T-helper 2 cell treated with Interferon-gamma antibody and Interleukin-4, amounts not matched to agents 100 ng/mL and 5 ng/mL, for 36 hours (primary cell): ENCODE measurements at regions not wholly inside any gene's neighbourhood (a gene's known extent, or its start where the extent isn't known, plus 50 kb on each side); places are given as distances from the start of the nearest gene placed in this dataset.

Source experiments
- intact Hi-C: fragments of 100-400 bp; cut with micrococcal nuclease; formaldehyde crosslinking; loops from one replicate; pipeline ENCODE4 v1.15.1; 2023

DNA sequence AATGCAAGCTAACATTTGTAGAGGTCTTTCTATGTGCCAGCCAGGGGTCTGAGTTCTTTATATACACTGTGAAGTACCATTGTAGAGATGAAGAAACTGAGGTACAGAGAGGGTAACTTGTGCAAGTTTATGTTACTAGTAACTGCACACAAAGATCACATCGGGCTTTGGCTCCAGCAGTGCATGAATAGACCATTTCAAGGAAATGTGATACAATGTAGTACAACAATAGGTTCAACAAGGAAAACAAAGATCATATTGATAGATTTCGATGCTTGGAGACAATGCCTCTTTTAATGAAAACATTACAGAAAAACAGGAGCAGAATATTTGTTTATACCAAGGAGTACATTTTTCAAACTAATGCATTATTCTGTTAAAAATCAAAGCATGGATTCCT lies 115.3 kb downstream of the POLR2M start:
- intact Hi-C loops: no loop called here

DNA sequence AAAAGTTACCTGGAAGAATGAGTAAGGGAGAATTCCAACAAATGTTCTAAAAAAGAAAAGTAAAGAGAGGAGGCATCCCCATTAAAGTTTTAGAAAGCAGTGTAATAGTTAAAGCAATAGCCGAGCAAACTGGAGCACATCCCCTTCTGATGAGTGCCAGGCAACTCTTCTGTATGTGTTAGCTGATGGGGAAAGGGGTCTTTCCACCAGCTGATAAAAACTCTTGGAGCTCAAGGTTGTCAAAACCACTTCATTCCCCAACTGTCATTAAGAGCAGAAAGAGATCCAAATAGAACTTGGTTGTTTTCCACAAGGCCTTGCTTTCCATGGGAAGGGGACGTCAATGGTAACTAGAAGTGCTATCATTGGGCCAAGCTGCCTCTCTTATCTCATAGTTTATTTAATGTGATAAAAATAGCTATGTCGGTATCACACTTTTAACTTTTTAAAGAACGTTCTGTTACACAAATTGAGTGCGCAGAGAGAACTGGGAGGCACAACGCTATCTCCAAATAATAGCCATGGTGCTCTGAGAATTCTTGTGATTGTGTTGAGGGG lies 116.9 kb downstream of the POLR2M start:
- intact Hi-C loops: no loop called here

DNA sequence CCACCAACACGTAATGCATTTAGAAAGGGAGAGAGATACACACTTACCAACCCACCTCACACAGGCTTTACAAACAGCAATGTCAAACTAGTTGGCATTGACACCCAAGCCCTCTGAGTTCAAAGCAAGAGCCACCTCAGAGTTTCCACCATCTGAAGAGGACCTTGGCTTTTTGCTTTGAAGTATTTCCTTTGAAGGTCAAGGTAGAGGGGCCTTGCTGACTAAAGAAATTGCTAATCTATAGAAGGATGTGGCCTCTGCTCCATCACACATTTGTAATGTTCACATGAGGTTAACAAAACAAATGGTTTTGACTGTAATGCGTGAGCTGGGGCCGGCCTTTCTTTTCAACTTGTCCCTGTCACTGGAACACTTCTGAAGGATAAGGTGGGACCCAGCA lies 117.7 kb downstream of the POLR2M start:
- intact Hi-C loops: no loop called here

DNA sequence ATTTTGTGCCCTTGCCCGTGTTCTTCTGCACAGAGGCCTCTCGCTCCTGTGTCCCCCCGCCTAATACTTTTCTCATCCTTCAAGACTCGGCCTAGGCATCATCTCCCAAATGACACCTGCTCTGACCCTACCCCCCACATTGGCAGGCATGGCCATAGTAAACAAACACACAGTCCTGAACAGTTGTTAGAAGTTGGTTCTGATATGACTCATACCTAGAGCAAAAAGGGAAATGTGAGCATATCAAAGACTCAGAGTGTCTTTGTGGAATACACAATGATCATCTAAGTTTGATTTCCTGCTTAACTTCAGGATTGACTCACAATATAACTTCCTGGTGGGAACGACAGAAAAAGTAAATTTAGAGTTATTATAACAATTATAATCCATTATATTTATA lies 120.5 kb downstream of the POLR2M start:
- intact Hi-C loops: no loop called here

DNA sequence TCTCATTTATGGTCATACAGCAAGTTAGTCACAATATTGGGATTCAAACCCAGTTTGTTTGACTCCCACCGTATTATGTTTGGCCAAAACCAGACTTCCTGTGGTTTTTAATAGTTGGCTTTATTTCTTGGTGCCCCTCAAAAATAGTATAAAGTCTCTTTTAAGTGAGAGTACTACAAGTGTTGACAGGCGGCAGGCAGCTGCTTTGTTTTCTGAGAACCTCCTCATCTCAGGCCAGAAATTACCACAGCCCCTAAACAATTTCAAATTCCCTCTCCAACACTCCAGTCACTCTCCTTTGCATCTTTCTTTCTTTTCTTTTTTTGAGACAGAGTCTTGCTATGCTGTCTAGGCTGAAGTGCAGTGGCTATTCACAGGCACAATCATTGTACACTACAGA lies 121.5 kb downstream of the POLR2M start:
- intact Hi-C loops: no loop called here

DNA sequence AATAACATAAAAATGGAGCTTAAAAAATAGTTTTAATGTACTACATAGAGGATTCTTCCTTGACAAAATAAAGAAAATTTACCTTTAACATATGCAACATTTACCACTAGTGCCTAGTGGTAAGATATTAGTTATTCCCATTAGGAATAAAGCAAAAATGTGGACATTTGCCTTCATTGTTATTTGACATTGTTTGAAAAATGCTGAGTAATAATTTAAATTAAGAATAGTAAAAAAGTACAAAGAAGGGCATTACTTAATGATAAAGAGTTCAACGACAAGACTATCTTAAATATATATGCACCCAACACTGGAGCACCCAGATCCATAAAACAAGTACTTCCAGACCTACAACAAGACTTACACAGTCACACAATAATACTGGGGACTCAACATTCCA lies 125.7 kb downstream of the POLR2M start:
- intact Hi-C loops: no loop called here

DNA sequence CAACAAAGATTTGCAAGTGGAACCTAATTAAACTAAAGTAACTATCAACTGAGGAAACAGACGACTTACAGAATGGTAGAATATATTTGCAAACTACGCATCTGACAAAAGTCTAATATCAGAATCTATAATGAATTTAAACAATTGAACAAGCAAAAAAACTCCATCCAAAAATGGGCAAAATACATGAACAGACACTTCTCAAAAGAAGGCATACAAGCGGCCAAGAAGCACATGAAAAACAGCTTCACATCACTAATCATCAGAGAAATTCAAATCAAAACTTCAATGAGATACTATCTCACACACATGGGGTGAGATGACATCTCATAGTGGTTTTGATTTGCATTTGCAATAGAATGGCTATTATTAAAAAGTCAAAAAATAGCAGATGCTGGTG lies 128.6 kb downstream of the POLR2M start:
- intact Hi-C loops: no loop called here

DNA sequence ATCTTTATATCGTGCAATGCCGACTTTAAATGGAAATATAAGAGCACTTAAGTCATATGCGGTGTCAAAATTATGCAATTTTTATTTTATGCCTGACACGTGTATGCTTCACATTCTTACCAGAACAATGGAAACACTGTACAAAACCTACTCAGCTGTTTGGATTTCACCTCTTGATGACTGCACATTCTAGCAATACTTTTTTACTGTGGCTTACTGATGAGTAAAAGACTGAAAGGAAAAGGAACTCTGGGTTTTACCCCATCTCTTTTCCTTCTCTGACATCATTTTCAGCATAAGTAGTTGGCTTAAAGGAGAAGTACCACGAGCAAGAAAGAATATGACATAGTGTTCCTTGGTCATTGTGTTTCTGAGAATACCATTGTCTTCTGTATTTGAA lies 142.8 kb downstream of the POLR2M start:
- intact Hi-C loops: no loop called here

DNA sequence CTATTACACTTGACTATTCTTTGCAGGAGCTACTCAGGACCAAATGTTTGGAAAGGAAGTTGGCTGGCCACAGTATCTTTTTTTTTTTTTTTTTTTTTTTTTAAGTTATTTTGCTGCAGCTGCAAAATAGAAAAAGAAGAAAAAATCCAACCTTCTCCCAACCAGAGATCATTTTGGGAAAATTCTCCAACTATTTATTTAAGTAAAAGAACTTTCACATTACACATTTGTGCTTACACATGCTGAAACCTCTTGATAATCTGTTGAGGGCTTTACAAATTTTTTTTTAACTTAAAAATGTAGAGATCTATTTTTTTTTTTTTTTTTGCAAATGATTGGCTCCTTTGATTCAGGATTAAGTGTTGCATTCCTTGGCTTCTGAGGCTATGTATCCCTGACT lies 148.0 kb downstream of the POLR2M start:
- intact Hi-C loops: no loop called here

DNA sequence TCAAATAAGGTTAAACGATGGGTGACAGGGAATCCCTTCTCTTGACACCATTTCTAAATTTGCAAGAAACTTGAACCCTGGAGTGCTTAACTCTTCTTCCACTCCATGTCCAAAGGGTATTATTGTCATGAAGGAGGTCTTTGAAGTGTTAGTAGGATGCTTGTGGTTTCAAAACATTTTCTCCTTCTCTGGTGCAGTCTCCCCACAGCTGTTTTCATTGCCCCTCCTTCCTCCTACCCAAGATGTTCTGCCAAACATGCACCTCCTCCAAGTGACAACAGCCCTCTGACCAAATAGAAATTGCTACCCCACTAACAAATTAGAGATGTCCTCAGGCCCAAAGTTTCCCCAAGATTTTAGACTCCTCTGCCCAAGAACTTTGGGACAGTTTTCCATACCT lies 151.4 kb downstream of the POLR2M start:
- intact Hi-C loops: no loop called here

DNA sequence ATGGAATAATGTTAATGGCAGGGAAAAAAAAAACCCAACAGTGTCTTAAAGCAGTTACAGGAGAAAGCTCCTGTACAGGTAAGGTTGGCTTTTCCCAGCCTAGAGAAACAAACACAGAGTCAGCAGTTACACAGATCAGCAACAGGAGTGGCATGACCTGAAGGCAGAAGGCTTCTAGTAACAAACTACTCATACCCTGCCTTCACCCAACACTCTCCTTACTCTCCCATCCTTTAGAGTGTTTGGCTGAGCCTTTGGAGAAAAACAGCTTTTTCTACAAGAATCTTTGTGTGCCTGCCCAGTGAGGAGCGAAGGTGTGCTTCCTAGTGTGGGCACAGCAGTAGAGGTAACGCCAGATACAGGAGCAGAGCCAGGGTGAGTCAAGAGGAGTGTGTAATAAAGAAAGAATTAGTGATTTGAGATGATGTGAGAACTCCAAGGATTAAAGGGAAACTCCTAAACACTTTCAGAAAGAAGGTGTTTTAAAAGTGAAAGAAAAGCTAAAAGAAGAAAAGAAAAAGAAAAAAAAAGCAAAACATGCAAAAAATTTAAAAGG lies 152.7 kb downstream of the POLR2M start:
- intact Hi-C loops: no loop called here

DNA sequence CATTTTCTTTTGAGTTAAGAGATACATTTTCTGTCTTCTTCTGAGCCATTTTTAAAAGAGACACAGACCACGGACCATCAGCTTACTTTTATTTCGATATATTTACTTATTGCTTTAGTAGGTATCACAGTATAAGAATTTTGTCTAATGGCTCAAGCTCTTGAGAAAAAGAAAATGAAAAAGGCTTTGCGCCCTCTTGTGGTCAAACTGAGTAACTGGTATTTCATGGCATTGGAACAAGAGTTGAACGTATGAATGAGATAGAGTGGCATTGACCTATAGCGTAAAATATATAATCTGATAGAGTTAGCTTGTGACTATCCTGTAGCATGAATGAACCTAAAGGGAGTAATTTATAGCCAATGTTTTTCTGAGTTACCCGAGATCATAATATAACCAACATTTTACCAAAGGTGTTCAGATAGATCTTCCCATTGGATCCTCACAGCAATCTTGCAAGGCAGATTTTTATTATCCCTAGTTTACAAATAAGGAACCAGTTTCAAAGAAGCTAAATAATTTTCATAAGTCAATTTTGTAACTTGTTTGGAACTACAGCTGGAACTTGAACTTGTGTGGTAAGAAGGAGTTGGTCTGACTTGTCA lies 154.6 kb downstream of the POLR2M start:
- intact Hi-C loops: loop anchor here (1.0 to 10.0 kb wide), 5 partner anchors 110 to 321 kb away; no protein-coding TSS in a partner anchor

DNA sequence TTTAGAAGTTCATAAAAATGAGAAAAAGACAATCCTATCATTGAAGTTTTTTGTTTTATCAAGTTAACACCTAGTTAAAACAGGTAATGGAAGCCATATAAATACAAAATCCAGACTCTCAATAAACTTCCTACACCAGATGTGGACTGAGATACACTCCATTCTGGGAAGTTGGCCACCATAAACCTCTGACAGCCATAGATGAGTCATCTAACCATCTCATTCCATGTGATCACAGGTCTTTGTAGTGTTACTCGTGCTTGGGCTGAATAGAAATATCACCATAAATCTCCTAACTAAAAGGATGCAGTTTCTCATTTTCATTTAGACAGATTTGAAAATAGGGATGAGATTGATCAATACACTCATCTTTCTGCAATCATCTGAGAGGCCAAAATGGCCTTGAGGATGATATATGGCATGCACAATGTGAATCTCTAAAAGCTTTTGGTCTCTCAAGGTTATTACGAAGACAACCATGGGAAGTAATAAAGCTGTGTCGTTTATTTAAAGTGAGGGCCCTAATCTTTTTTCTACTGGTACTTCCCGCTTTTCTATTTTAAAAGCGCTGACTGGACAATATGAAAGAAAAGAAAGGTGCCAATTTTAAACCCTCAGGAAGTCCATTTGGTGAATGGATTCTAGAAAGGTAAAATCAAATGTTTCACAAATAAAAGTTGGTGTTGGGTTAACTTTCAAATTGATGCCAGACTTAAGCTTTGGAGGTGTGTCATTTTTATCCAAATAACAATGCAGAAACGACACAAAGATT lies 155.5 kb downstream of the POLR2M start:
- intact Hi-C loops: loop anchor here (1.0 to 10.0 kb wide), 5 partner anchors 111 to 320 kb away; no protein-coding TSS in a partner anchor

DNA sequence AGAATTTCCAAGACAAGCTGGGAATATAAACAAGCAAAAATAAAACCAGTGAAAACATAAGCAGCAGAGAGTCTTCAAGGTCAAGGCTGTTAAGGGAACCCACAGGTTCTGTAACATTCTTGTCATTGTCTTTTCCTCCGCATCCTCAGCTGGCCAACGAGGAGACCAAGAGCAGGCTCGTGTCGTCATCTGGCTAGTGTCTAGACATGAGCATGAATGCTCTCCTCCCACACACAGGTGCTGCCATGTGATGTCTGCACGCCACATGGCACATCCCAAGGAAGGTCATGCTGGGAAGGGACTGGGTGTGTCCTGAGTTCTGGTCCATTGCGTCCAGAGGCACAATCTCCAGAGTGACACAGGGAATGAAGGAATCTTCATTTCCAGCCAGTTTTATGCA lies 156.2 kb downstream of the POLR2M start:
- intact Hi-C loops: loop anchor here (5.0 to 10.0 kb wide), 2 partner anchors 130 to 218 kb away; no protein-coding TSS in a partner anchor

DNA sequence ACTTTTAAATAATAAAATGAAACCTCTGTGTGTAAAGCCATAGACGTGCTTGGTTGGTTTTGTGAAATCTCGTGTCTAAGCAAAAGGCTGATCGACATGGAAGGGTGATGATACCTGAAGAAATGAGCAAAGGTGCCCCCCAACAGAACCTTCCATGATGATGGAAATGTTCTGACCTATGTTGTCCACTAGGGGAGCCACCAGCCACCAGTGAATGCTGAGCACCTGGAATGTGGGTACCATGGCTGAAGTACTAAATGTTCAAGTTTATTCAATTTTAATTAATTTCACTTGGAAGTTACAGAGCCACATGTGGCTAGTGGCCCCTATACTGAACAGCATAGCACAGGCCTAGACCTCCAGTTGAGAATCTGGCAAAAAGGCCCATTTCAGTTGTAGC lies 158.8 kb downstream of the POLR2M start:
- intact Hi-C loops: loop anchor here (10.0 kb wide), 1 partner anchor 220 kb away; no protein-coding TSS in a partner anchor

DNA sequence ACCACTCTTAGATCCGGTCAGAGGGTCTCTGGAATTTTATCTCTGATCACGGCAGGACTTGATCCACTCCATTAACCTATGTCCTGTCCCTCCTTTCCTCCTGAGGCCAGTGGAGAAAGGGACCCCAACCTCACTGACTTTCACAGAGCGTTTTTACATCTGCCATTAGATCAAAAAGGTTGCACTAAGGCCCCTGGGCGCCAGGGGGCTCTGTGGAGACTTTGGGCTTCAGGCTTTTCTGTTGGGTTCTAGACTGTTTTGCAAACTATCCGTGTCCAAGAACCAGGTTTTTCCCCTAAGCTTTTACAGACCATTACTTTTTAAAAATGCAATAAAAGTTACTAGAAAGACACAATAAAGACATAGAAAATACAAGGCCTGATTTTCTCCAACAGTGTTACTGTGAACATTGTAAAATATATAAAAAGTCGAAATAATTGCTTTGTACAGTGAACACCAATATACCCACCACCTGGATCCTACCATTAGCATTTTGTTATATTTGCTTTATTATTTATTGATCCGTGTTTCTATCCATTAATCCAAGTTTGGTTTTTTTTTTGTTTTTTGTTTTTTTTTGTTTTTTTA lies 159.7 kb downstream of the POLR2M start:
- intact Hi-C loops: loop anchor here (1.0 to 10.0 kb wide), 2 partner anchors 204 to 221 kb away; no protein-coding TSS in a partner anchor

DNA sequence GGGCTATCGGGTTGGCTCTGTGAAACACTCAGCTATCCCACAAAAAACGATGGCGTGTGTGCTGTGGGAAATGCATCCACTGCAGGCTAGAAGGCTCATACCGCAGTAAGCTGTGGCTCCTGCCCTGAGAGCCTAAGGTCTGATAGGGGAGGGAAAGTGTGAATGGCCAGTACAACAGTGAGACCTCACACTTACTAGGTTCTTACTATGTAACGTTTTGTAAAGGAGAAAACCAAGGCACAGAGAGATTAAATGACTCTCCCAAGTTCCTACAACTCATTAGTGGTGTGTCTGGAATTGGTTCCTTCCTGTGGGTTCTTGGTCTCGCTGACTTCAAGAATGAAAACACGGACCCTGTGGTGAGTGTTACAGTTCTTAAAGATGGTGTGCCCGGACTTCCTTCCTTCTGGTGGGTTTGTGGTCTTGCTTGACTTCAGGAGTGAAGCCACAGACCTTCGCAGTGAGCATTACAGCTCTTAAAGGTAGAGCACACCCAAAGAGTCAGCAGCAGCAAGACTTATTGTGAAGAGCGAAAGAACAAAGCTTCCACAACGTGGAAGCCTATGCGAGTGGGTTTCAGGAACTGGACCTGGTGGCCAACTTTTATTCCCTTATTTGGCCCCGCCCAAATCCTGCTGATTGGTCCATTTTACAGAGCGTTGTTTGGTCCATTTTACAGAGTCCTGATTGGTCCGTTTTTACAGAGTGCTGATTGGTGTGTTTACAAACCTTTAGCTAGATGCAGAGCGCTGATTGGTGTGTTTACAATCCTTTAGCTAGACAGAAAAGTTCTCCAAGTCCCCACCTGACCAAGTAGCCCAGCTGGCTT lies 161.7 kb downstream of the POLR2M start:
- intact Hi-C loops: loop anchor here (10.0 kb wide), 1 partner anchor 223 kb away; no protein-coding TSS in a partner anchor

DNA sequence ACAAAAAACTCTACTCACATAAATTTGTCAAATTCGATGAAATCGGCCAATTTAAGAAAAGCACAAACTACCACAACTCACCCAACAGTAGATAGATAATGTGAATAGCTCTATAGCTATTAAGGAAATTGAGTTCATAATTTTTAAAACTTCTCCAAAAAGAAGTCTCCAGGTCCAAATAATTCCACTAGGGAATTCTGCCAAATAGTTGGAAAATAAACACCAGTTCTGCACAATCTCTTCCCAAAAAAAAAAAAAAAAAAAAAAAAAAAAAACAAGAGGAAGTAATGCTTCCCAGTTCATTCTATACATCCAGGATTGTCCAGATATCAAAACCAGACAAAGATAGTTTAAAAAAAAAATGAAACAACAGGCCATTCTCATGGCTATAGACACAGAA lies 164.2 kb downstream of the POLR2M start:
- intact Hi-C loops: no loop called here

DNA sequence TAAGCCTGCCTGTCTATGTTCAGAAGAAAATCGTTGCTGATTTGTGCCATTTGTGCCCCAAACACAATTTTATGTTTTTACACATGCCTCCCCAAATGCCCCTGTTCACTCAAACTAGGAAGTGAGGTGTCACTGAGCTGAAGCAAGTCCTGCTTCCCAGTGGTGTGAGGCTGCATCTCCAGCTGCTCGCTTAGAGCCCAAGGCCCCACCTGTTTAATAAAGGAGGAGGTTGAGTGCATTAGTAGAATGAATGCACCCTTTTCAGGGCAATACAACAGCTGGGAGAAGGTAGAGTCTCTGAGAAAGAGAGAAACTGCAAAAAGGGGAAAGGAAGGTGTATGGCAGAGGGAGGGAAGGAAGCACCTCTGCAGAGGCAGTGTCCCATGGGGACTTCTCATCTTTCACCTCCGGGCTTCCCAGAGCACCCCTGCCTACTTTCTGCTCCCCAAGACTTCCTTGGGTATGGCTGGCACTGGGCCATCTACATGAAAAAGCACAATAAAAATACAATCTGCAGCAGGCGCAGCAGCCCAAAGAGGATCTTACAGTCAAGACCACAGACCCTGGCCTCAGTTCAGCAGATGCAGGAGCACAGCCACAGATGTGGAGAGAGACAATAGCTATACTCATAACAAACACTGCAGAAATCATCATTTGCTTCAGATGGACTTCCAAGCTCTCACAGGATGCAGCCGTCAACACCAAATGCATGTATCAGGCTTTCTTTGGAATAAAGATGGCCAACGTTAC lies 165.9 kb downstream of the POLR2M start:
- intact Hi-C loops: no loop called here

DNA sequence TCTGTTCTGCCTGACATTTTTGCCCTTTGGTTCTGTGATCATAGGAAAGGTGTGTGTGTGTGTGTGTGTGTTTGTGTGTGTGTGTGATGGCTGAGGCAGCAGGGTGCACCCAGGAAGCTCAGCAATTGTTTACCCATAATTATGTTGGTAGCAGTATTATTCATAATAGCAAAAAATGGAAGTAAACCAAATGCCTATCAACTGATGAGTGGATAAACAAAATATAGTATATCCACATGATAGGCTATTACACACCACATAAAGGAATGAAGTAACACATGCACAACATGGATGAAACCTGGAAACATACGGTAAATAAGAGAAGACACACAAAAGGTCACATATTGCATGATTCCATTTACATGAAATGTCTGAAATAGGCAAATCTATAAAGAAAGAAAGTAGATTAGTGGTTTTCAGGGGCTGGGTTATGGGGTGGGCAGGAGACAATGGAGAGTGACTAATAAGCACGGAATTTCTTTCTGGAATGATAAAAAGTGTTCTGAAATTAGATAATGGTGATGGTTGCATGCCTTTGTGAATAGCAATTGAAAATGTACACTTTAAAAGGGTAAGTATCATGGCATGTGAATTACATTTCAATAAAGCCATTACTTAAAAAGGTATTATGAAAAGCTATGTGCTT lies 167.2 kb downstream of the POLR2M start:
- intact Hi-C loops: no loop called here
